HG03439 (cell line): ENCODE measurements at regions not wholly inside any gene's neighbourhood (a gene's known extent, or its start where the extent isn't known, plus 50 kb on each side); places are given as distances from the start of the nearest gene placed in this dataset.
A peak's percentile ranks its signal among the peaks of the same experiment; 100 is the strongest.

Experiments
- ATAC-seq: cut with Tn5 transposase; IDR thresholded peaks from one replicate; pipeline ENCODE4 v1.9.1; 2021; ENCODE audit warnings: mild to moderate bottlenecking, moderate library complexity; ENCODE audit not compliant: unreplicated experiment

- ATAC-seq = no peak
Measured at GRCh38 chr10:94180576-94180975, 182.2 kb downstream of the NOC3L start.

- peak; percentile 70 for ATAC-seq
Measured at GRCh38 chr10:94183666-94184264, 179.0 kb downstream of the NOC3L start.

- ATAC-seq = no peak
Measured at GRCh38 chr10:94186722-94187121, 176.0 kb downstream of the NOC3L start.

- no peak for ATAC-seq
Measured at GRCh38 chr10:94192333-94192732, 170.4 kb downstream of the NOC3L start.

- no peak for ATAC-seq
Measured at GRCh38 chr10:94192974-94193373, 169.8 kb downstream of the NOC3L start.

- no peak for ATAC-seq
Measured at GRCh38 chr10:94193466-94193924, 169.2 kb downstream of the NOC3L start.

GRCh38 chr10:94194256-94194655 is 168.5 kb downstream of the NOC3L start:
- ATAC-seq = no peak

GRCh38 chr10:94197241-94197640 is 165.5 kb downstream of the NOC3L start:
- no peak for ATAC-seq

GRCh38 chr10:94198324-94198723 is 164.4 kb downstream of the NOC3L start:
- ATAC-seq = no peak

- no peak for ATAC-seq
Measured at GRCh38 chr10:94199565-94199964, 163.2 kb downstream of the NOC3L start.

- ATAC-seq = no peak
Measured at GRCh38 chr10:94200146-94200837, 162.4 kb downstream of the NOC3L start.

- ATAC-seq = no peak
Measured at GRCh38 chr10:94205396-94205831, 157.3 kb downstream of the NOC3L start.

- ATAC-seq = no peak
Measured at GRCh38 chr10:94206176-94206575, 156.6 kb downstream of the NOC3L start.

- ATAC-seq = no peak
Measured at GRCh38 chr10:94208315-94208714, 154.4 kb downstream of the NOC3L start.

GRCh38 chr10:94210440-94211168 is 152.1 kb downstream of the NOC3L start:
- ATAC-seq = no peak

- ATAC-seq = no peak
Measured at GRCh38 chr10:94211169-94211510, 151.6 kb downstream of the NOC3L start.

GRCh38 chr10:94213001-94213530 is 149.7 kb downstream of the NOC3L start:
- ATAC-seq = no peak

GRCh38 chr10:94213980-94214379 is 148.8 kb downstream of the NOC3L start:
- ATAC-seq = no peak

GRCh38 chr10:94214481-94214893 is 148.3 kb downstream of the NOC3L start:
- ATAC-seq = no peak

GRCh38 chr10:94216201-94216600 is 146.5 kb downstream of the NOC3L start:
- no peak for ATAC-seq

GRCh38 chr10:94217411-94217810 is 145.3 kb downstream of the NOC3L start:
- ATAC-seq = no peak
